Nephron progenitor cell (in vitro differentiated cells): ENCODE measurements at regions not wholly inside any gene's neighbourhood (a gene's known extent, or its start where the extent isn't known, plus 50 kb on each side); places are given as distances from the start of the nearest gene placed in this dataset.

Experiments
- DNase-seq: peaks from one replicate; pipeline ENCODE4 v3.0.0; 2021
- H3K27ac Mint-ChIP-seq: 2 replicates; pipeline ENCODE4 v1.8.0; 2021; ENCODE audit warnings: mild to moderate bottlenecking, moderate library complexity, mixed read lengths
- H3K27me3 Mint-ChIP-seq: 2 replicates; pipeline ENCODE4 v1.8.0; 2021; ENCODE audit warnings: mild to moderate bottlenecking, low read depth, mixed read lengths; ENCODE audit not compliant: poor library complexity
- H3K36me3 Mint-ChIP-seq: 2 replicates; pipeline ENCODE4 v1.8.0; 2021; ENCODE audit warnings: low read depth, mixed read lengths
- H3K4me1 Mint-ChIP-seq: 2 replicates; pipeline ENCODE4 v1.8.0; 2021; ENCODE audit warnings: mixed read lengths
- H3K4me3 Mint-ChIP-seq: 2 replicates; pipeline ENCODE4 v1.8.0; 2021; ENCODE audit warnings: mild to moderate bottlenecking, moderate library complexity, mixed read lengths
- H3K9me3 Mint-ChIP-seq: 2 replicates; pipeline ENCODE4 v1.8.0; 2021; ENCODE audit warnings: mild to moderate bottlenecking, moderate library complexity, mixed read lengths
- CTCF ChIP-seq: fragments of 200-600 bp; sonication (generic); IDR thresholded peaks from 2 replicates; pipeline ENCODE4 v1.5.0; 2021; ENCODE audit warnings: antibody characterized with exemption

GRCh38 chr3:144820726-144821125 is 849.1 kb downstream of the DIPK2A start:
- TF ChIP-seq CTCF, result no peak
- Mint-ChIP-seq H3K27me3 (no peaks in the 10 kb centered on the region), H3K4me3 (no peak overlapping the region), H3K36me3 (no peaks in the 10 kb centered on the region), H3K4me1 (peaks cover 9% of the 10 kb centered on the region), H3K9me3 (no peaks in the 10 kb centered on the region), H3K27ac (no peak overlapping the region)
- DNase-seq, result no peak

DNA sequence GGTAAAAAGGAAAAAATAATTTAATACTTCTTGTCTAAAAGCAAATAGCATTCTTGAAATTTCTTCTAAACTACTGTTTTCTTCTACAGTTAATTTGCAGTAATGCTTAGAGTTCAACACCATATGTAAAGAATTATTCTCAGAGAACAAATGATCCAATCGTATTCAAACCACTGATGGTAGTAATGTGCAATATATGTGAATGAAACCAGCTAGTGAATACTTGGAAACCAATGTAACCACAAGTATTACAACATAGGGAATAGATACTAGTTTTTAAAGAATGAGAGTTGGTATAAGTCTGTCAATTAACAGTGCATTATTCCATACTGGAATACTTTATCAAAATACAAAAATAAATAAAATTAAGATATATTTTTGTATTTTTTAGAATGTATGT is 850.0 kb downstream of the DIPK2A start:
- Mint-ChIP-seq H3K36me3 (no peaks in the 10 kb centered on the region), H3K4me3 (no peak overlapping the region), H3K27ac (no peak overlapping the region), H3K4me1 (peaks cover 9% of the 10 kb centered on the region), H3K9me3 (no peaks in the 10 kb centered on the region), H3K27me3 (no peaks in the 10 kb centered on the region)
- DNase-seq, result no peak
- no peak for TF ChIP-seq CTCF

- DNase-seq, result no peak
- TF ChIP-seq CTCF, result no peak
- H3K27me3 Mint-ChIP-seq, result no peaks in the 10 kb centered on the region
- peaks cover 9% of the 10 kb centered on the region for H3K4me1 Mint-ChIP-seq
- no peak overlapping the region for H3K27ac Mint-ChIP-seq
- H3K4me3 Mint-ChIP-seq, result no peak overlapping the region
- H3K36me3 Mint-ChIP-seq, result no peaks in the 10 kb centered on the region
- H3K9me3 Mint-ChIP-seq, result no peaks in the 10 kb centered on the region
These were observed 851.0 kb downstream of the DIPK2A start for GRCh38 chr3:144822671-144823070.

GRCh38 chr3:144831955-144832716 is 860.5 kb downstream of the DIPK2A start:
- Mint-ChIP-seq H3K27ac (no peak overlapping the region), H3K9me3 (peaks cover 10% of the 10 kb centered on the region), H3K36me3 (no peaks in the 10 kb centered on the region), H3K4me3 (no peak overlapping the region), H3K27me3 (no peaks in the 10 kb centered on the region), H3K4me1 (no peaks in the 10 kb centered on the region)
- TF ChIP-seq CTCF, result no peak
- DNase-seq, result no peak

DNA sequence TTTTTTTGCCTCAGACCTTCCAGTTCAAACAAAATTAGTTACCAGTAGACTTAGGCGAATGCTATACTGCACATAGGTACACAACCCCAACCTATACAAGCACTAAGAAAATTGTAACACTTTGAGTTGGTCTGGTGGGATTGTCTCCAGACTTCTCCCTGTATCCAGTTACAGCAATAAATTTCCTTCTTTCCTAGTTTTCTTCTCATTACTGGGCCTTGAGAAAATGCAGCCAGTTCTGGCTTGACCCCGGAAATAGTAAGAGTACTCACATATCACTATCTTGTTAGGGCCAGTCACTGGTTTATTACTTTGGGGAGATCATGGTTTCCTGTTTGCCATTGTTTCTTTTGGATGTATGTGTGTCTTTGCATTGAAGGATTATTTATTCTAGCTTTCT is 868.4 kb downstream of the DIPK2A start:
- H3K36me3 Mint-ChIP-seq, result peaks cover 15% of the 10 kb centered on the region
- H3K27ac Mint-ChIP-seq, result peak overlapping the region; percentile 82
- no peaks in the 10 kb centered on the region for H3K27me3 Mint-ChIP-seq
- no peak for DNase-seq
- no peak overlapping the region for H3K4me3 Mint-ChIP-seq
- H3K9me3 Mint-ChIP-seq, result peaks cover 42% of the 10 kb centered on the region
- peaks cover 13% of the 10 kb centered on the region for H3K4me1 Mint-ChIP-seq
- no peak for TF ChIP-seq CTCF

- no peak for DNase-seq
- H3K9me3 Mint-ChIP-seq, result peaks cover 35% of the 10 kb centered on the region
- H3K4me1 Mint-ChIP-seq, result peaks cover 13% of the 10 kb centered on the region
- H3K27me3 Mint-ChIP-seq, result no peaks in the 10 kb centered on the region
- H3K36me3 Mint-ChIP-seq, result peaks cover 15% of the 10 kb centered on the region
- peak overlapping the region; percentile 82 for H3K27ac Mint-ChIP-seq
- TF ChIP-seq CTCF, result no peak
- no peak overlapping the region for H3K4me3 Mint-ChIP-seq
These were observed 869.2 kb downstream of the DIPK2A start for GRCh38 chr3:144840866-144841265.
